ENCODE measurements at regions not wholly inside any gene's neighbourhood (a gene's known extent, or its start where the extent isn't known, plus 50 kb on each side); places are given as distances from the start of the nearest gene placed in this dataset.

DNA sequence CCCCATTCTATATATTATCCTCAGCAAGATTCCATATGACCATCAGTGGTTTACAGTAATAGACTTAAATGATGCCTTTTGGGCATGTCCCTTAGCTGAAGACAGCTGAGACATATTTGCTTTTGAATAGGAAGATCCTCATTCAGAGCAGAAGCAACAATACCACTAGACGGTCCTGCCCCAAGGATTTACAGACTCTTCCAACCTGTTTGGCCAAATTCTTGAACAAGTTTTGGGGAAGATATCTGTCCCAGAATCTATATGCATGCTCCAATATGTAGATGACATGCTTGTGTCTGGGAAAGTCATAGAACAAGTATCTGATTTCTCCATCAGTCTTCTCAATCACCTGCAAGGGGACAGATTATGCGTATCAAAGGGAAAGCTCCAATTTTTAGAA is 137.1 kb upstream of the RMP24 start (continued):
- TF ChIP-seq NANOG (IDR thresholded peaks at IDR 0.05; ENCODE audit: insufficient read depth, low read depth, low read length, poor library complexity, severe bottlenecking) (no peak), RFX5 (IDR thresholded peaks at IDR 0.05; ENCODE audit: borderline replicate concordance, low read depth, low read length) (no peak), KDM5A (IDR thresholded peaks at IDR 0.05; ENCODE audit: low read length) (no peak), SUZ12 (IDR thresholded peaks at IDR 0.05; ENCODE audit: low read length) (no peak), RAD21 (IDR thresholded peaks at IDR 0.05 in 1 of 2, conservative IDR thresholded peaks at IDR 0.05 in 1 of 2; ENCODE audit: low read depth in 2 of 2, low read length in 2 of 2) (no peak)
- TF ChIP-seq, protein P1, sequence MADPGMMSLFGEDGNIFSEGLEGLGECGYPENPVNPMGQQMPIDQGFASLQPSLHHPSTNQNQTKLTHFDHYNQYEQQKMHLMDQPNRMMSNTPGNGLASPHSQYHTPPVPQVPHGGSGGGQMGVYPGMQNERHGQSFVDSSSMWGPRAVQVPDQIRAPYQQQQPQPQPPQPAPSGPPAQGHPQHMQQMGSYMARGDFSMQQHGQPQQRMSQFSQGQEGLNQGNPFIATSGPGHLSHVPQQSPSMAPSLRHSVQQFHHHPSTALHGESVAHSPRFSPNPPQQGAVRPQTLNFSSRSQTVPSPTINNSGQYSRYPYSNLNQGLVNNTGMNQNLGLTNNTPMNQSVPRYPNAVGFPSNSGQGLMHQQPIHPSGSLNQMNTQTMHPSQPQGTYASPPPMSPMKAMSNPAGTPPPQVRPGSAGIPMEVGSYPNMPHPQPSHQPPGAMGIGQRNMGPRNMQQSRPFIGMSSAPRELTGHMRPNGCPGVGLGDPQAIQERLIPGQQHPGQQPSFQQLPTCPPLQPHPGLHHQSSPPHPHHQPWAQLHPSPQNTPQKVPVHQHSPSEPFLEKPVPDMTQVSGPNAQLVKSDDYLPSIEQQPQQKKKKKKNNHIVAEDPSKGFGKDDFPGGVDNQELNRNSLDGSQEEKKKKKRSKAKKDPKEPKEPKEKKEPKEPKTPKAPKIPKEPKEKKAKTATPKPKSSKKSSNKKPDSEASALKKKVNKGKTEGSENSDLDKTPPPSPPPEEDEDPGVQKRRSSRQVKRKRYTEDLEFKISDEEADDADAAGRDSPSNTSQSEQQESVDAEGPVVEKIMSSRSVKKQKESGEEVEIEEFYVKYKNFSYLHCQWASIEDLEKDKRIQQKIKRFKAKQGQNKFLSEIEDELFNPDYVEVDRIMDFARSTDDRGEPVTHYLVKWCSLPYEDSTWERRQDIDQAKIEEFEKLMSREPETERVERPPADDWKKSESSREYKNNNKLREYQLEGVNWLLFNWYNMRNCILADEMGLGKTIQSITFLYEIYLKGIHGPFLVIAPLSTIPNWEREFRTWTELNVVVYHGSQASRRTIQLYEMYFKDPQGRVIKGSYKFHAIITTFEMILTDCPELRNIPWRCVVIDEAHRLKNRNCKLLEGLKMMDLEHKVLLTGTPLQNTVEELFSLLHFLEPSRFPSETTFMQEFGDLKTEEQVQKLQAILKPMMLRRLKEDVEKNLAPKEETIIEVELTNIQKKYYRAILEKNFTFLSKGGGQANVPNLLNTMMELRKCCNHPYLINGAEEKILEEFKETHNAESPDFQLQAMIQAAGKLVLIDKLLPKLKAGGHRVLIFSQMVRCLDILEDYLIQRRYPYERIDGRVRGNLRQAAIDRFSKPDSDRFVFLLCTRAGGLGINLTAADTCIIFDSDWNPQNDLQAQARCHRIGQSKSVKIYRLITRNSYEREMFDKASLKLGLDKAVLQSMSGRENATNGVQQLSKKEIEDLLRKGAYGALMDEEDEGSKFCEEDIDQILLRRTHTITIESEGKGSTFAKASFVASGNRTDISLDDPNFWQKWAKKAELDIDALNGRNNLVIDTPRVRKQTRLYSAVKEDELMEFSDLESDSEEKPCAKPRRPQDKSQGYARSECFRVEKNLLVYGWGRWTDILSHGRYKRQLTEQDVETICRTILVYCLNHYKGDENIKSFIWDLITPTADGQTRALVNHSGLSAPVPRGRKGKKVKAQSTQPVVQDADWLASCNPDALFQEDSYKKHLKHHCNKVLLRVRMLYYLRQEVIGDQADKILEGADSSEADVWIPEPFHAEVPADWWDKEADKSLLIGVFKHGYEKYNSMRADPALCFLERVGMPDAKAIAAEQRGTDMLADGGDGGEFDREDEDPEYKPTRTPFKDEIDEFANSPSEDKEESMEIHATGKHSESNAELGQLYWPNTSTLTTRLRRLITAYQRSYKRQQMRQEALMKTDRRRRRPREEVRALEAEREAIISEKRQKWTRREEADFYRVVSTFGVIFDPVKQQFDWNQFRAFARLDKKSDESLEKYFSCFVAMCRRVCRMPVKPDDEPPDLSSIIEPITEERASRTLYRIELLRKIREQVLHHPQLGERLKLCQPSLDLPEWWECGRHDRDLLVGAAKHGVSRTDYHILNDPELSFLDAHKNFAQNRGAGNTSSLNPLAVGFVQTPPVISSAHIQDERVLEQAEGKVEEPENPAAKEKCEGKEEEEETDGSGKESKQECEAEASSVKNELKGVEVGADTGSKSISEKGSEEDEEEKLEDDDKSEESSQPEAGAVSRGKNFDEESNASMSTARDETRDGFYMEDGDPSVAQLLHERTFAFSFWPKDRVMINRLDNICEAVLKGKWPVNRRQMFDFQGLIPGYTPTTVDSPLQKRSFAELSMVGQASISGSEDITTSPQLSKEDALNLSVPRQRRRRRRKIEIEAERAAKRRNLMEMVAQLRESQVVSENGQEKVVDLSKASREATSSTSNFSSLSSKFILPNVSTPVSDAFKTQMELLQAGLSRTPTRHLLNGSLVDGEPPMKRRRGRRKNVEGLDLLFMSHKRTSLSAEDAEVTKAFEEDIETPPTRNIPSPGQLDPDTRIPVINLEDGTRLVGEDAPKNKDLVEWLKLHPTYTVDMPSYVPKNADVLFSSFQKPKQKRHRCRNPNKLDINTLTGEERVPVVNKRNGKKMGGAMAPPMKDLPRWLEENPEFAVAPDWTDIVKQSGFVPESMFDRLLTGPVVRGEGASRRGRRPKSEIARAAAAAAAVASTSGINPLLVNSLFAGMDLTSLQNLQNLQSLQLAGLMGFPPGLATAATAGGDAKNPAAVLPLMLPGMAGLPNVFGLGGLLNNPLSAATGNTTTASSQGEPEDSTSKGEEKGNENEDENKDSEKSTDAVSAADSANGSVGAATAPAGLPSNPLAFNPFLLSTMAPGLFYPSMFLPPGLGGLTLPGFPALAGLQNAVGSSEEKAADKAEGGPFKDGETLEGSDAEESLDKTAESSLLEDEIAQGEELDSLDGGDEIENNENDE (IDR thresholded peaks at IDR 0.05; ENCODE audit: insufficient replicate concordance, low read length) = no peak
